OCI-LY3 (cell line): ENCODE measurements at regions not wholly inside any gene's neighbourhood (a gene's known extent, or its start where the extent isn't known, plus 50 kb on each side); places are given as distances from the start of the nearest gene placed in this dataset.

ENCODE experiments used
- H2AFZ ChIP-seq: fragments of 200-600, 300-600 bp; shearing (Covaris generic); 2 replicates; pipeline ENCODE4 v1.6.0; 2014; ENCODE audit warnings: antibody characterized with exemption, low read depth, low read length
- H3K27ac ChIP-seq: fragments of 200-600, 300-600 bp; sonication (generic); 2 replicates; pipeline ENCODE4 v1.5.1; 2014; ENCODE audit warnings: mild to moderate bottlenecking, low read length, moderate library complexity, mixed read lengths
- H3K27me3 ChIP-seq: fragments of 200-600, 300-600 bp; sonication (generic); 2 replicates; pipeline ENCODE4 v1.6.1; 2014; ENCODE audit warnings: low read depth, low read length, mixed read lengths
- H3K36me3 ChIP-seq: fragments of 200-600, 300-600 bp; sonication (generic); replicated peaks from 2 replicates; pipeline ENCODE3; 2014; ENCODE audit warnings: low read depth, low read length, mixed read lengths
- H3K4me1 ChIP-seq: fragments of 300-600, 200-600 bp; sonication (generic); 2 replicates; pipeline ENCODE4 v1.6.1; 2014; ENCODE audit warnings: low read length, mixed read lengths
- H3K4me2 ChIP-seq: fragments of 200-600, 300-600 bp; sonication (generic); 2 replicates; pipeline ENCODE4 v1.6.1; 2014; ENCODE audit warnings: low read length, mixed read lengths
- H3K4me3 ChIP-seq: fragments of 300-600, 200-600 bp; sonication (generic); 2 replicates; pipeline ENCODE4 v1.5.1; 2014; ENCODE audit warnings: antibody characterized with exemption, mild to moderate bottlenecking, low read length, moderate library complexity
- H3K79me2 ChIP-seq: fragments of 300-600, 200-600 bp; shearing (Covaris generic); 2 replicates; pipeline ENCODE4 v1.6.1; 2014; ENCODE audit warnings: mild to moderate bottlenecking, low read length, mixed read lengths
- H3K9ac ChIP-seq: fragments of 300-600, 200-600 bp; shearing (Covaris generic); 2 replicates; pipeline ENCODE4 v1.6.0; 2014; ENCODE audit warnings: mild to moderate bottlenecking, low read length, moderate library complexity
- H3K9me3 ChIP-seq: fragments of 200-600, 300-600 bp; shearing (Covaris generic); 2 replicates; pipeline ENCODE4 v1.6.1; 2014; ENCODE audit warnings: low read length, mixed read lengths; ENCODE audit not compliant: insufficient read depth
- H4K20me1 ChIP-seq: fragments of 200-600, 300-600 bp; sonication (generic); 2 replicates; pipeline ENCODE4 v1.6.1; 2016; ENCODE audit warnings: low read length, mixed read lengths; ENCODE audit not compliant: insufficient read depth
- EZH2phosphoT487 ChIP-seq: fragments of 200-600 bp; shearing (Covaris generic); IDR thresholded peaks from 2 replicates; pipeline ENCODE4 v1.6.1; 2018; ENCODE audit warnings: antibody characterized with exemption, mixed run types, low read depth
- TF ChIP-seq, protein P1 (sequence below): fragments of 200-600, 300-600 bp; sonication (generic); IDR thresholded peaks from 2 replicates; pipeline ENCODE4 v1.5.1; 2014; ENCODE audit warnings: antibody characterized with exemption, low read length, low read depth

DNA sequence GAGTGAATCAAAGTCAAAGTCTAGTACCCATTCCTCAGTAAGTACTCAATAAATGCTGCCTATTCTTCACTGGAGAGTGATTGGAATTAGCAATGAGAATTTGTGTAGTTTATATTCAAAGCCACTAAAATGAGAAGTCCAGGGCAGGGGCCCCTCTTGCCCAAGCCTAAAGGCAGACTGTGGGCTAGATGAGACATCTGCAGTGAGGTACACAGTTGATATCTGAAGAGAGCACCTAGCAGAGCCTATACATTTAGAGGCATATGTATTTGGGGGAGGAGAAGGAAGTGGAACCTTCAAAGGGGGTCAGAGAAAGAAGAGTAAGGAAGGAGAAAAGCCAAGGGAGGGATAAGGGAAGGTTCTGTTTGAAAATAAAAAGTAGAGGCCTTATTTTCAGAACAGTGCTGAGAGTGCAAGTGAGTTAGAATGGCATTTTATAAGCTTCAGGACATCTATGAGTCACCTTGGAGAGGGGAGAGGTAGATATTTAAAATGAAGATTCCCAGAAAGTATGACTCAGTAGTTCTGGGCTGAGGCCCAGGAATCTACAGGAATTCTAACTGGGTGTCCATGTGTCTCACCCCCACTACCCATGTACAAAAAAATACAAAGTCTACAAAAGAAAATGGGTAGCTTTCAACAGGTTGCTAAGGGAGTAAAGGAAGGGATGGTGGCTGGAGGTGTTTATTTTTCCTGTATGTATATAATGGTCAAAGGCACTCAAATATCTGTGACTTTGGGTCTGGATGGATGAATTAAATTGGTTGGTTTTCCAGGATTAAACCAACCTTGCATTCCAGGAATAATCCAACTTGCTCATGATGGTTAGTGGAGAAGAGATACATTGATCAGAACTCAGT is 135.1 kb downstream of the ZFP64 start:
- no peak overlapping the region for H3K9ac ChIP-seq
- H4K20me1 ChIP-seq: no peaks in the 10 kb centered on the region
- no peak overlapping the region for H3K27ac ChIP-seq
- H3K79me2 ChIP-seq: no peaks in the 10 kb centered on the region
- no peak overlapping the region for H3K4me3 ChIP-seq
- no peak overlapping the region for H2AFZ ChIP-seq
- peaks cover 5% of the 10 kb centered on the region; the same call in 1 of the 2 replicates for H3K9me3 ChIP-seq
- no peaks in the 10 kb centered on the region for H3K36me3 ChIP-seq
- H3K4me2 ChIP-seq: no peak overlapping the region
- no peaks in the 10 kb centered on the region for H3K27me3 ChIP-seq
- H3K4me1 ChIP-seq: no peaks in the 10 kb centered on the region
- TF ChIP-seq, protein P1, sequence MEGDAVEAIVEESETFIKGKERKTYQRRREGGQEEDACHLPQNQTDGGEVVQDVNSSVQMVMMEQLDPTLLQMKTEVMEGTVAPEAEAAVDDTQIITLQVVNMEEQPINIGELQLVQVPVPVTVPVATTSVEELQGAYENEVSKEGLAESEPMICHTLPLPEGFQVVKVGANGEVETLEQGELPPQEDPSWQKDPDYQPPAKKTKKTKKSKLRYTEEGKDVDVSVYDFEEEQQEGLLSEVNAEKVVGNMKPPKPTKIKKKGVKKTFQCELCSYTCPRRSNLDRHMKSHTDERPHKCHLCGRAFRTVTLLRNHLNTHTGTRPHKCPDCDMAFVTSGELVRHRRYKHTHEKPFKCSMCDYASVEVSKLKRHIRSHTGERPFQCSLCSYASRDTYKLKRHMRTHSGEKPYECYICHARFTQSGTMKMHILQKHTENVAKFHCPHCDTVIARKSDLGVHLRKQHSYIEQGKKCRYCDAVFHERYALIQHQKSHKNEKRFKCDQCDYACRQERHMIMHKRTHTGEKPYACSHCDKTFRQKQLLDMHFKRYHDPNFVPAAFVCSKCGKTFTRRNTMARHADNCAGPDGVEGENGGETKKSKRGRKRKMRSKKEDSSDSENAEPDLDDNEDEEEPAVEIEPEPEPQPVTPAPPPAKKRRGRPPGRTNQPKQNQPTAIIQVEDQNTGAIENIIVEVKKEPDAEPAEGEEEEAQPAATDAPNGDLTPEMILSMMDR: no peak
- no peak for TF ChIP-seq EZH2phosphoT487

DNA sequence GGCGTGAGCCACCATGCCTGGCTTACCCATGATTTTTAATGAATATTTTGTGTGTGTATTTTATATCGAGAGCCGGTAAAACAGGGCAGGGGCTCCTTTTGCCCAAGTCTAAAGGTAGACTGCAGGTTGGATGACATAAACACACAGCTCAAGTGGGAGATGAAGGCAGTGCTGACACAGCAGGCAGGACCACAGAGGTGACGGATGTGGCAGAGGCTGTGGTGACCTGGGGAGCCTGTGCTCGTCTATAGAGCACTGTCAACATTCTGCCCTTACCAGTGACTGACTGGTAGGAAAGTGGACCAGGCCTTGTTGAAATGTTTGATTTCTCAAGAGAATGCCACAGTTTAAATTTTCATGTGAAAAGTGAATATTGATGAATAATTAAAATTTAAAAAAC is 137.5 kb downstream of the ZFP64 start:
- H3K9ac ChIP-seq: no peak overlapping the region
- H3K9me3 ChIP-seq: peaks cover 5% of the 10 kb centered on the region; the same call in 1 of the 2 replicates
- no peaks in the 10 kb centered on the region for H4K20me1 ChIP-seq
- H3K27me3 ChIP-seq: no peaks in the 10 kb centered on the region
- H3K27ac ChIP-seq: no peak overlapping the region
- no peak overlapping the region for H3K4me2 ChIP-seq
- TF ChIP-seq, protein P1: no peak
- no peak for TF ChIP-seq EZH2phosphoT487
- H3K36me3 ChIP-seq: no peaks in the 10 kb centered on the region
- no peaks in the 10 kb centered on the region for H3K4me1 ChIP-seq
- H3K4me3 ChIP-seq: no peak overlapping the region
- no peaks in the 10 kb centered on the region for H3K79me2 ChIP-seq
- H2AFZ ChIP-seq: no peak overlapping the region

DNA sequence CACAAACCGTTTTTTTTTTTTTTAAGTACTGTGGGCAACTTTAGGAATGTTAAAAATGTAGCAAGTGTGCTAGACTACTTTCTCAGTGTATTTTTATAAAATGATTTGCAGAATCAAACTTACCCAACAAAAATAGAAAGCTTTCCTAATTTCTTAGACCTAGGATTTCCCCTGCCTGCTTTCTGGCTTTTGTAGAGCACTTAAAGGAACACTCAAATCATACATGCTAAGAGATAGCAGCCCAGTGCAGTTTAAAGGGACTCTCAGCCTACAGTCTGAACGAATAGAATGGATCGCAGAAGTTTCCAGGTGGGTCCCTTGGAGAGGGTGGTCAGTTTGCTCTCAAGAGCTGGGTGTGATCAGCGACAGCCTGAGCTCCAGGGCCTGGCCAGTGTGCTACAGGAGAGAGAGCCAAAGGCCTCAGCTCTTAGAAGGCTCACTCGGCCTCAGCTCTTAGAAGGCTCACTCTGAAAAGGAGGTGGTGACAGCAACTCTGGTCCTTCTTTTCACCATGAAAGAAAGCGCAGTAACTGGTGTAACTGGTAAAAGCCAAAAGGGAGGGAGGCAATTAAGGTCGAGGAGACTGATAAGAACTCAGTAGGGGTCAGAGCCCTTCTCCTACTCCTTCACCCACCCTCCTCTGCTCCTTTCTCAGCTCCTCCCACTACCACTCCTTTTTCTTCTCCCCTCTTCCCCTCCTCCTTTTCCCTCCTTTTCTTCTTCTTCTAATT is 142.4 kb downstream of the ZFP64 start:
- Histone ChIP-seq H3K9ac (no peak overlapping the region), H3K79me2 (no peaks in the 10 kb centered on the region), H3K36me3 (no peaks in the 10 kb centered on the region), H3K4me1 (no peaks in the 10 kb centered on the region), H2AFZ (no peak overlapping the region), H3K9me3 (no peaks in the 10 kb centered on the region), H3K27me3 (peaks cover 11% of the 10 kb centered on the region; the same call in 1 of the 2 replicates), H3K4me2 (no peak overlapping the region), H3K4me3 (no peak overlapping the region), H4K20me1 (no peaks in the 10 kb centered on the region), H3K27ac (no peak overlapping the region)
- TF ChIP-seq EZH2phosphoT487: no peak
- TF ChIP-seq, protein P1: no peak
